SK-N-SH treated with all-trans-retinoic acid at 6 μM for 48 hours (cell line): ENCODE measurements at regions not wholly inside any gene's neighbourhood (a gene's known extent, or its start where the extent isn't known, plus 50 kb on each side); places are given as distances from the start of the nearest gene placed in this dataset.

Experiments
- ATAC-seq: fragments of 200-7000 bp; cut with Tn5 transposase; 3 replicates; pipeline ENCODE4 v1.9.1; 2020; ENCODE audit warnings: mild to moderate bottlenecking, moderate library complexity
- ARNTL ChIP-seq: fragments of 450-650 bp; formaldehyde crosslinking; IDR thresholded peaks from 2 replicates; pipeline ENCODE4 v1.5.0; 2020; ENCODE audit warnings: low read depth, mild to moderate bottlenecking, moderate library complexity, borderline replicate concordance
- BACH2 ChIP-seq: fragments of 250-450 bp; sonication (Bioruptor Pico); IDR thresholded peaks from 2 replicates; pipeline ENCODE4 v1.9.0; 2021; ENCODE audit warnings: mild to moderate bottlenecking, borderline replicate concordance
- CSDC2 ChIP-seq: fragments of 250-450 bp; sonication (Bioruptor Pico); IDR thresholded peaks from 2 replicates; pipeline ENCODE4 v1.5.0; 2020; ENCODE audit warnings: mild to moderate bottlenecking, moderate library complexity
- CSRNP3 ChIP-seq: fragments of 250-450 bp; sonication (Bioruptor Pico); IDR thresholded peaks from 2 replicates; pipeline ENCODE4 v1.5.1; 2021; ENCODE audit warnings: mild to moderate bottlenecking, moderate library complexity
- ESRRG ChIP-seq: fragments of 250-450 bp; sonication (Bioruptor Pico); IDR thresholded peaks from 2 replicates; pipeline ENCODE4 v1.6.1; 2021; ENCODE audit warnings: mild to moderate bottlenecking
- GLIS3 ChIP-seq: fragments of 250-450 bp; sonication (Bioruptor Pico); IDR thresholded peaks from 2 replicates; pipeline ENCODE4 v1.5.0; 2020; ENCODE audit warnings: mild to moderate bottlenecking, moderate library complexity
- ISL1 ChIP-seq: fragments of 250-450 bp; sonication (Bioruptor Pico); IDR thresholded peaks from 2 replicates; pipeline ENCODE4 v2.1.2; 2022; ENCODE audit warnings: mild to moderate bottlenecking, moderate library complexity
- OSR1 ChIP-seq: fragments of 250-450 bp; sonication (Bioruptor Pico); IDR thresholded peaks from 2 replicates; pipeline ENCODE4 v1.8.0; 2022; ENCODE audit warnings: moderate library complexity, mild to moderate bottlenecking, inconsistent platforms
- PPARA ChIP-seq: fragments of 250-450 bp; sonication (Bioruptor Pico); IDR thresholded peaks from 2 replicates; pipeline ENCODE4 v1.5.0; 2020; ENCODE audit warnings: mild to moderate bottlenecking, borderline replicate concordance
- RARB ChIP-seq: fragments of 250-450 bp; sonication (Bioruptor Pico); IDR thresholded peaks from 2 replicates; pipeline ENCODE4 v1.8.0; 2021; ENCODE audit warnings: mild to moderate bottlenecking, moderate library complexity
- TCF4 ChIP-seq: fragments of 250-450 bp; sonication (Bioruptor Pico); IDR thresholded peaks from 2 replicates; pipeline ENCODE4 v1.8.0; 2021; ENCODE audit warnings: mild to moderate bottlenecking, moderate library complexity, borderline replicate concordance
- TOX ChIP-seq: fragments of 250-450 bp; sonication (Bioruptor Pico); IDR thresholded peaks from 2 replicates; pipeline ENCODE4 v1.8.0; 2021; ENCODE audit warnings: mild to moderate bottlenecking, moderate library complexity, borderline replicate concordance
- ZC3H10 ChIP-seq: fragments of 250-450 bp; sonication (Bioruptor Pico); IDR thresholded peaks from 2 replicates; pipeline ENCODE4 v1.5.1; 2021; ENCODE audit warnings: mild to moderate bottlenecking, moderate library complexity
- ZFP3 ChIP-seq: fragments of 250-450 bp; sonication (Bioruptor Pico); IDR thresholded peaks from 2 replicates; pipeline ENCODE4 v1.5.0; 2020; ENCODE audit warnings: mild to moderate bottlenecking, moderate library complexity
- ZFP30 ChIP-seq: fragments of 450-650 bp; formaldehyde crosslinking; IDR thresholded peaks from 2 replicates; pipeline ENCODE4 v1.5.0; 2022; ENCODE audit warnings: mild to moderate bottlenecking, moderate library complexity
- ZNF70 ChIP-seq: fragments of 450-650 bp; formaldehyde crosslinking; IDR thresholded peaks from 2 replicates; pipeline ENCODE4 v1.5.0; 2020; ENCODE audit warnings: mild to moderate bottlenecking, moderate library complexity
- ZNF8 ChIP-seq: fragments of 450-650 bp; formaldehyde crosslinking; IDR thresholded peaks from 2 replicates; pipeline ENCODE4 v1.5.0; 2020; ENCODE audit warnings: mild to moderate bottlenecking, moderate library complexity
- TF ChIP-seq, protein P1 (sequence below): fragments of 250-450 bp; sonication (Bioruptor Pico); IDR thresholded peaks from 2 replicates; pipeline ENCODE4 v1.8.0; 2021; ENCODE audit warnings: low read depth, mild to moderate bottlenecking, moderate library complexity, borderline replicate concordance
- TF ChIP-seq, protein P2 (sequence below): fragments of 250-450 bp; sonication (Bioruptor Pico); IDR thresholded peaks from 2 replicates; pipeline ENCODE4 v1.5.0; 2020; ENCODE audit warnings: mild to moderate bottlenecking, moderate library complexity

- TF ChIP-seq GLIS3 (CRISPR knock-in tag) (no peak), TCF4 (CRISPR knock-in tag) (peak; percentile 84)
- TF ChIP-seq, all 23 proteins: peak for 1
Observed at GRCh38 chr15:35701402-35702046, 155.6 kb upstream of the DPH6 start.

DNA sequence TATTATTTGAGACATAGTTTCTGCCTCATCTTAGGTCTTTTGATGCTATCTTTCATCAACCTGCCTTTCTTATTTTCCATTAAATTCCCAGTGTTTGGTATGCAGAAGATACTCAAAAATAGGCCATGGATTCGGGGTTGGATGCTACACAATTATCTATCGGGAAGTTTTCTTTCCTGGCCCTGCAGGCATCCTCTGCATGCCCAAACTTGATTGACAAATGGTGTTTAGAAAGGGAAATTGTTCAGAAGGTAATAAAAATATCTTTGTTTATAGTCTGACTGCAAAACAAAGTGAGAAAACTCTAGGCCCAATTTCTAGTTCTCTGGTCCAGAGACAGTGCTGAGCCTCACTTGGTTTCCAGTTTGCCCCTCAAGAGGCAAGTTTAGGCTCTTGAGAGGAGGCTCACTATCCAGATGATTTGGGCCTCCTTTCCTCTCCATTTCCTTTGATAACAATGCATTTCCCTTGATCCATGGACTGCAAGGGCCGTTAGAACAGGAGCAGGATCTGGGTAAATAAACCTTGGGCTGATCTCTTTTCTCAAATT, 157.1 kb upstream of the DPH6 start:
- TF ChIP-seq ZFP30 (no peak), ESRRG (CRISPR knock-in tag) (no peak), OSR1 (CRISPR knock-in tag) (no peak), CSDC2 (no peak), RARB (CRISPR knock-in tag) (no peak), CSRNP3 (no peak), ZNF70 (CRISPR knock-in tag) (no peak), ISL1 (CRISPR knock-in tag) (no peak), GLIS3 (CRISPR knock-in tag) (no peak), TCF4 (CRISPR knock-in tag) (no peak), ARNTL (CRISPR knock-in tag) (no peak), ZC3H10 (CRISPR knock-in tag) (no peak), TOX (CRISPR knock-in tag) (no peak)
- TF ChIP-seq, protein P1, sequence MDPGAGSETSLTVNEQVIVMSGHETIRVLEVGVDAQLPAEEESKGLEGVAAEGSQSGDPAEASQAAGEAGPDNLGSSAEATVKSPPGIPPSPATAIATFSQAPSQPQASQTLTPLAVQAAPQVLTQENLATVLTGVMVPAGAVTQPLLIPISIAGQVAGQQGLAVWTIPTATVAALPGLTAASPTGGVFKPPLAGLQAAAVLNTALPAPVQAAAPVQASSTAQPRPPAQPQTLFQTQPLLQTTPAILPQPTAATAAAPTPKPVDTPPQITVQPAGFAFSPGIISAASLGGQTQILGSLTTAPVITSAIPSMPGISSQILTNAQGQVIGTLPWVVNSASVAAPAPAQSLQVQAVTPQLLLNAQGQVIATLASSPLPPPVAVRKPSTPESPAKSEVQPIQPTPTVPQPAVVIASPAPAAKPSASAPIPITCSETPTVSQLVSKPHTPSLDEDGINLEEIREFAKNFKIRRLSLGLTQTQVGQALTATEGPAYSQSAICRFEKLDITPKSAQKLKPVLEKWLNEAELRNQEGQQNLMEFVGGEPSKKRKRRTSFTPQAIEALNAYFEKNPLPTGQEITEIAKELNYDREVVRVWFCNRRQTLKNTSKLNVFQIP, result no peak
- TF ChIP-seq, protein P2, sequence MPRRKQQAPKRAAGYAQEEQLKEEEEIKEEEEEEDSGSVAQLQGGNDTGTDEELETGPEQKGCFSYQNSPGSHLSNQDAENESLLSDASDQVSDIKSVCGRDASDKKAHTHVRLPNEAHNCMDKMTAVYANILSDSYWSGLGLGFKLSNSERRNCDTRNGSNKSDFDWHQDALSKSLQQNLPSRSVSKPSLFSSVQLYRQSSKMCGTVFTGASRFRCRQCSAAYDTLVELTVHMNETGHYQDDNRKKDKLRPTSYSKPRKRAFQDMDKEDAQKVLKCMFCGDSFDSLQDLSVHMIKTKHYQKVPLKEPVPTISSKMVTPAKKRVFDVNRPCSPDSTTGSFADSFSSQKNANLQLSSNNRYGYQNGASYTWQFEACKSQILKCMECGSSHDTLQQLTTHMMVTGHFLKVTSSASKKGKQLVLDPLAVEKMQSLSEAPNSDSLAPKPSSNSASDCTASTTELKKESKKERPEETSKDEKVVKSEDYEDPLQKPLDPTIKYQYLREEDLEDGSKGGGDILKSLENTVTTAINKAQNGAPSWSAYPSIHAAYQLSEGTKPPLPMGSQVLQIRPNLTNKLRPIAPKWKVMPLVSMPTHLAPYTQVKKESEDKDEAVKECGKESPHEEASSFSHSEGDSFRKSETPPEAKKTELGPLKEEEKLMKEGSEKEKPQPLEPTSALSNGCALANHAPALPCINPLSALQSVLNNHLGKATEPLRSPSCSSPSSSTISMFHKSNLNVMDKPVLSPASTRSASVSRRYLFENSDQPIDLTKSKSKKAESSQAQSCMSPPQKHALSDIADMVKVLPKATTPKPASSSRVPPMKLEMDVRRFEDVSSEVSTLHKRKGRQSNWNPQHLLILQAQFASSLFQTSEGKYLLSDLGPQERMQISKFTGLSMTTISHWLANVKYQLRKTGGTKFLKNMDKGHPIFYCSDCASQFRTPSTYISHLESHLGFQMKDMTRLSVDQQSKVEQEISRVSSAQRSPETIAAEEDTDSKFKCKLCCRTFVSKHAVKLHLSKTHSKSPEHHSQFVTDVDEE (CRISPR knock-in tag), result no peak

More at GRCh38 chr15:35701402-35702046, 155.6 kb upstream of the DPH6 start:
- no peak for ATAC-seq

DNA sequence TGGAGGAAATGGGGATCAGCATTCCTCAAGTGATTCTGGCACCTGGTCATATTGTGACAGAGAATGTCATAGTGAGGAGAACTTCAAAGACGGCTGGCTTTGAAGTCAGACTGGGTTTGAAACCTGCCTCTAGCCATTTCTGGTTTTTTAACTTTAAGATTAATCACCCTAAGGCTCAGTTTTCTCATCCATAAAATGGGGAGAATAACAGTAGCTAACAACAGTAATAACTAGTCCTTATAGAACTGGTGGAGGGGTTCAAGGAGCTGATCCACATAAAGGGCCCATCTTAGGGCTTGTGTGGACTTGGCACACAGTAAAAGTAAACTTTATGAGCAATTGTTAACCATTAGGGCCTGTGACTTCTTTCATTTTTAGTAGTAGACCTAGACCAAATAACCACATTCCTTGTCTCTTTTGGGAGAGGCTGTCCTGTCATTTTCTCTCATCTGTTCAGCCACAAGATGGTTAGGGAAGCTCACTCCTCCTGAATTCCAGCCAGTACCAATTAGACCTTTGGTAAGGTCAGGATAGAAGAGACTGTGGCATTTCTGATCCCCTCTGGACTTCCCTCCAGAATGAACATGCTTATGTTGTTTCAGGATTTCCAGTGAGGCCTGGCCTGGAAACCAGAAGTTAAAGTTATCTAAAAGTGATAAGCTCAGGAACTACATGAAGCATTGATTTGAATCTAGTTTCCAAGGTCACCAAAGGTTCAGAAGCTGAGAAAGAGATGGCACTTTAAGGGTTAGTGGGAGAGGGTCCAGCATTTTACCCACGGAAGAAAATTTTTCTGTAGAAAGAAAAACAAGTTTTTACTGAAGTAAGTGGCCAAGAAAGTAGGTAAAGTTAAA, 159.3 kb upstream of the DPH6 start:
- ATAC-seq, result 0 out of 3 replicates have a peak, but pooled peaks have one; percentile 26
- TF ChIP-seq ZFP3 (CRISPR knock-in tag) (no peak), TCF4 (CRISPR knock-in tag) (peak; percentile 66; the same call in 1 of the 2 replicates), ZNF8 (CRISPR knock-in tag) (peak; percentile 19; the same call in 1 of the 2 replicates)

More for the DNA sequence above, 157.1 kb upstream of the DPH6 start:
- no peak for ATAC-seq

DNA sequence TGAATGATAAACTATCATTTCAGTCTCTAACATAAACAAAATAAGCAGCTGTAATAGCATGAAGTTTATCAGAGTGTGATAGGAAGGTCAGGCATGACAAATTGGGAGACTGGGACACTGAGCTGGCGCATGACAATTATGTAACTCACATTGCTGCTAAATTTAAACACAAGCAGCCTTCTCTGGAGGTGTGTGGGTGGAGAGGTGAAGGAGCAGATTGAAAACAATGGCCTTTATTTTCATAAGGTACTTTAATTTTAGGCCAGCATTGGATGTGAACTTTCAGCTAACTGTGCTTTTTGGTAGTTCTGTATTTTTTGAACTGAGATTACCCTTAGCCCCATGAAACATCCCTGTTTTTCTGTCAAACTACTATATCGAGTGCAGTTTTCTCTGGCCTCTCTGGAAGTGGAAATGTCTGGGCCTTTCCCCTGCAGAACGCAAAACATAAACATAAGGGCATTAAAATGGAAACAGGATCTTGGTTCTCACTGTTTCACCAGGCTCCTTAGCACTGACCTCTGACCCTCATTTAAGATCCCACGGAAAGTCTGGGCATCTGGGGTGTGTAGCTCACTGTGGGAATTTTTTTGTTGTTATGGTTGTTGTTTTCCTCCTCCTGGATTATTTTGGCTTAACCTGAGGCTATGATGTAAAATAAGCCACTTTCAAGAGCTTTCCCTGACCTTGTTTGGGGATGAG, 160.1 kb upstream of the DPH6 start:
- ATAC-seq, result no peak
- TF ChIP-seq ISL1 (CRISPR knock-in tag), result 0 out of 2 replicates have a peak, but pooled peaks have one; percentile 28
- TF ChIP-seq TCF4 (CRISPR knock-in tag), result peak; percentile 43; the same call in 1 of the 2 replicates
- no peak for TF ChIP-seq BACH2 (CRISPR knock-in tag)

DNA sequence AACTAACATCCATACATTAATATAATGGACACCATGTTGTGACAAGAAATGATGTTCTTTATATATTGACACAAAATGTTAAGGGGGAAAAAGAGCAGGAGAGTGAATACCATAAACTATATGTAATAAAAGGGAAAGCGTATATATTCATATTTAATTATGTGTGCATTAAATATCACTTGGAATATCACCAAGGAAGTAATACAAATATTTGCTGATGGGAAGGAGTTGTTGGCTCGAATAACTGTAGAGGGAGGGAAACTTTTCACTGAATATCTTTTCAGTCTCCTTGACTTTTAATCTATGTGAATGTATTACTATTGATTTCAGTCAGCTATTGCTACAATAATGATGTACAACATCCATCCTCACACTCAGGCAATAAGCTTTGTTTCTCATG, 167.0 kb upstream of the DPH6 start:
- no peak for ATAC-seq
- no peak for TF ChIP-seq OSR1 (CRISPR knock-in tag)
- no peak for TF ChIP-seq ESRRG (CRISPR knock-in tag)
- no peak for TF ChIP-seq CSRNP3
- TF ChIP-seq ZNF8 (CRISPR knock-in tag), result no peak
- no peak for TF ChIP-seq PPARA
- no peak for TF ChIP-seq ARNTL (CRISPR knock-in tag)
- no peak for TF ChIP-seq CSDC2
- no peak for TF ChIP-seq ZFP3 (CRISPR knock-in tag)
- TF ChIP-seq ZFP30, result no peak
